H9 (cell line): ENCODE measurements at regions not wholly inside any gene's neighbourhood (a gene's known extent, or its start where the extent isn't known, plus 50 kb on each side); places are given as distances from the start of the nearest gene placed in this dataset.

Source experiments
- DNase-seq: peaks from one replicate; pipeline ENCODE4 v3.0.0-alpha.2; 2017
- H2AFZ ChIP-seq: one replicate; pipeline ENCODE4 v1.6.1; 2013; ENCODE audit warnings: mild to moderate bottlenecking, low read length, control low read depth, moderate library complexity
- H2AK5ac ChIP-seq: 2 replicates; pipeline ENCODE4 v1.6.1; 2013; ENCODE audit warnings: low read length, control low read depth, mixed read lengths; ENCODE audit not compliant: insufficient read length
- H2BK120ac ChIP-seq: one replicate; pipeline ENCODE4 v1.6.1; 2013; ENCODE audit warnings: low read depth, mild to moderate bottlenecking, low read length, control low read depth, inconsistent platforms; ENCODE audit not compliant: poor library complexity, severe bottlenecking
- H2BK12ac ChIP-seq: 2 replicates; pipeline ENCODE4 v1.6.1; 2013; ENCODE audit warnings: low read length, control low read depth, mixed read lengths, low read depth; ENCODE audit not compliant: insufficient read length
- H2BK15ac ChIP-seq: 2 replicates; pipeline ENCODE4 v1.6.1; 2013; ENCODE audit warnings: low read depth, low read length, control low read depth
- H2BK20ac ChIP-seq: one replicate; pipeline ENCODE4 v1.6.1; 2013; ENCODE audit warnings: low read depth, mild to moderate bottlenecking, low read length, control low read depth, inconsistent platforms; ENCODE audit not compliant: poor library complexity, severe bottlenecking
- H2BK5ac ChIP-seq: 2 replicates; pipeline ENCODE4 v1.6.1; 2013; ENCODE audit warnings: low read length, control low read depth, mixed read lengths; ENCODE audit not compliant: insufficient read length
- H3K14ac ChIP-seq: 2 replicates; pipeline ENCODE4 v1.6.1; 2013; ENCODE audit warnings: low read length, control low read depth; ENCODE audit not compliant: insufficient read depth
- H3K18ac ChIP-seq: 2 replicates; pipeline ENCODE4 v1.6.1; 2013; ENCODE audit warnings: low read depth, mild to moderate bottlenecking, mixed read lengths, low read length, control low read depth; ENCODE audit not compliant: insufficient read length
- H3K23ac ChIP-seq: 2 replicates; pipeline ENCODE4 v1.6.1; 2013; ENCODE audit warnings: low read length, control low read depth, mixed read lengths, low read depth; ENCODE audit not compliant: insufficient read length
- H3K23me2 ChIP-seq: 2 replicates; pipeline ENCODE4 v1.6.1; 2013; ENCODE audit warnings: low read depth, mild to moderate bottlenecking, mixed read lengths, low read length, control low read depth; ENCODE audit not compliant: insufficient read length, poor library complexity, severe bottlenecking
- H3K27ac ChIP-seq: 2 replicates; pipeline ENCODE4 v1.5.1; 2013; ENCODE audit warnings: low read length, control low read depth, mixed read lengths, low read depth; ENCODE audit not compliant: insufficient read length
- H3K27me3 ChIP-seq: 2 replicates; pipeline ENCODE4 v1.6.1; 2013; ENCODE audit warnings: low read length, control low read depth, inconsistent platforms; ENCODE audit not compliant: insufficient read depth
- H3K4ac ChIP-seq: 2 replicates; pipeline ENCODE4 v1.6.1; 2013; ENCODE audit warnings: low read depth, mild to moderate bottlenecking, control low read depth, inconsistent platforms, low read length, moderate library complexity
- H3K4me1 ChIP-seq: 2 replicates; pipeline ENCODE4 v1.6.1; 2013; ENCODE audit warnings: low read length, control low read depth, inconsistent platforms; ENCODE audit not compliant: insufficient read depth
- H3K4me2 ChIP-seq: 2 replicates; pipeline ENCODE4 v1.6.1; 2013; ENCODE audit warnings: low read length, control low read depth, mixed read lengths; ENCODE audit not compliant: insufficient read length, insufficient read depth
- H3K56ac ChIP-seq: 2 replicates; pipeline ENCODE4 v1.6.1; 2013; ENCODE audit warnings: low read depth, mild to moderate bottlenecking, mixed read lengths, low read length, control low read depth; ENCODE audit not compliant: insufficient read length
- H3K79me1 ChIP-seq: 2 replicates; pipeline ENCODE4 v1.6.1; 2013; ENCODE audit warnings: low read depth, mild to moderate bottlenecking, moderate library complexity, low read length, control low read depth, inconsistent platforms; ENCODE audit not compliant: insufficient read depth, poor library complexity, severe bottlenecking
- H3K79me2 ChIP-seq: 2 replicates; pipeline ENCODE4 v1.6.1; 2013; ENCODE audit warnings: low read length, control low read depth, inconsistent platforms; ENCODE audit not compliant: insufficient read depth
- H3K9ac ChIP-seq: 2 replicates; pipeline ENCODE4 v1.6.1; 2013; ENCODE audit warnings: low read length, control low read depth, mixed read lengths; ENCODE audit not compliant: insufficient read length; ENCODE audit errors: extremely low read depth
- H3K9me3 ChIP-seq: one replicate; pipeline ENCODE4 v1.6.1; 2013; ENCODE audit warnings: low read depth, low read length, inconsistent platforms; ENCODE audit not compliant: control insufficient read depth
- H3T11ph ChIP-seq: one replicate; pipeline ENCODE4 v1.6.1; 2013; ENCODE audit warnings: mild to moderate bottlenecking, low read length, control low read depth, inconsistent platforms
- H4K20me1 ChIP-seq: one replicate; pipeline ENCODE4 v1.6.1; 2013; ENCODE audit not compliant: control insufficient read depth, insufficient read length, insufficient read depth
- H4K5ac ChIP-seq: 2 replicates; pipeline ENCODE4 v1.6.1; 2013; ENCODE audit warnings: low read depth, mild to moderate bottlenecking, mixed read lengths, low read length, control low read depth; ENCODE audit not compliant: insufficient read length
- H4K8ac ChIP-seq: replicated peaks from 2 replicates; pipeline ENCODE4 v1.6.1; 2013; ENCODE audit warnings: low read length, control low read depth, mixed read lengths, low read depth; ENCODE audit not compliant: insufficient read length
- H4K91ac ChIP-seq: 2 replicates; pipeline ENCODE4 v1.6.1; 2013; ENCODE audit warnings: low read depth, mild to moderate bottlenecking, moderate library complexity, mixed read lengths, low read length, control low read depth; ENCODE audit not compliant: insufficient read length
- H3K27ac Mint-ChIP-seq, 3 experiments: 2 replicates in 2 of 3; 3 replicates in 1 of 3; pipeline ENCODE4 v1.8.0; 2020 to 2021; ENCODE audit warnings: mixed read lengths in 3 of 3, mild to moderate bottlenecking in 1 of 3, moderate library complexity in 1 of 3
- H3K27me3 Mint-ChIP-seq: 2 replicates; pipeline ENCODE4 v1.8.0; 2021; ENCODE audit warnings: low read depth, mild to moderate bottlenecking, moderate library complexity, mixed read lengths
- H3K36me3 Mint-ChIP-seq, 3 experiments: 2 replicates in 2 of 3; 3 replicates in 1 of 3; pipeline ENCODE4 v1.8.0; 2020 to 2021; ENCODE audit warnings: low read depth in 3 of 3, mixed read lengths in 3 of 3; ENCODE audit not compliant: insufficient read depth in 1 of 3
- H3K4me1 Mint-ChIP-seq, 2 experiments: 2 replicates each; pipeline ENCODE4 v1.8.0; 2020; ENCODE audit warnings: mixed read lengths in 2 of 2
- H3K4me3 Mint-ChIP-seq, 2 experiments: 2 replicates in 1 of 2; 3 replicates in 1 of 2; pipeline ENCODE4 v1.8.0; 2020 to 2021; ENCODE audit warnings: mild to moderate bottlenecking in 2 of 2, mixed read lengths in 2 of 2, moderate library complexity in 1 of 2
- H3K9me3 Mint-ChIP-seq, 2 experiments: 2 replicates in 1 of 2; 3 replicates in 1 of 2; pipeline ENCODE4 v1.8.0; 2020; ENCODE audit warnings: mild to moderate bottlenecking in 2 of 2, mixed read lengths in 2 of 2, moderate library complexity in 1 of 2
- CTCF ChIP-seq: fragments of 200-600 bp; sonication (generic); conservative IDR thresholded peaks from 3 replicates; pipeline ENCODE4 v1.8.0; 2021; ENCODE audit warnings: antibody characterized with exemption, mild to moderate bottlenecking
- WGBS: extraction: QIAGEN DNeasy Blood & Tissue Kit; methylation state at CpG from one replicate; pipeline ENCODE4 v1.1.7; 2013; ENCODE audit warnings: missing lambda C conversion rate, low lambda C conversion rate, mixed read lengths; ENCODE audit not compliant: insufficient read length; ENCODE audit errors: extremely low coverage; 5-methylcytosine and 5-hydroxymethylcytosine counted together

DNA sequence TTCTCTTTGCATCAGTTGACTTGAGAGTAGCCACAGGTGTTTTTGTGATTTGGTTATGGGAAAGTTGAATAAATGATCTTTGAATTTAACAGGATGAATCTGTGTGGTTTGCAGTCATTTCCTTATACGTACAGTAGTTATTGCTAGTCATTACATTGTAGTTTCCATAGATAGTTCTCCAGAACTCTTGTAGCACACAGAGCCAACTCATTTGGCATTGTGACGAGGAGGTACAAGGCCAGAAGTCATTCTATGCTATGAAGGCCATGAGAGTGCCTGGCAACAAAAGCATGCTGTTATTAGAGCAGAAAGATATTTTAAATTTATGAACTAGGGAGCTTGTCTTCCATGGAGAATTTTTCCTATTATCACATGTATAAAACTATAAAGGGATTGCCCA, 973.0 kb upstream of the CHAC2 start:
- H3K23me2 ChIP-seq, result no peaks in the 10 kb centered on the region
- Mint-ChIP-seq H3K4me1 (peaks cover 0 to 2% of the 10 kb centered on the region in 2 experiments; a peak in 2 of 4 replicates), H3K9me3 (peaks cover 7 to 11% of the 10 kb centered on the region in 2 experiments)

More for the DNA sequence above, 973.0 kb upstream of the CHAC2 start:
- no peak for DNase-seq
- H4K20me1 ChIP-seq, result no peaks in the 10 kb centered on the region
- no peak overlapping the region for H3K14ac ChIP-seq
- no peak overlapping the region for H4K91ac ChIP-seq
- H3K79me1 ChIP-seq, result no peaks in the 10 kb centered on the region
- no peak overlapping the region for H3K4ac ChIP-seq
- no peak overlapping the region for H2BK20ac ChIP-seq
- H3K4me2 ChIP-seq, result no peak overlapping the region
- H2BK15ac ChIP-seq, result no peak overlapping the region
- H3K4me1 ChIP-seq, result no peaks in the 10 kb centered on the region
- H3K9me3 ChIP-seq, result no peaks in the 10 kb centered on the region
- H2BK12ac ChIP-seq, result no peak overlapping the region
- TF ChIP-seq CTCF, result no peak
- no peaks in the 10 kb centered on the region for H3K27me3 ChIP-seq
- no peak overlapping the region for H3K18ac ChIP-seq
- Mint-ChIP-seq H3K36me3 (no peaks in the 10 kb centered on the region; a peak in 2 of 7 replicates), H3K27ac (no peak overlapping the region), H3K27me3 (no peaks in the 10 kb centered on the region), H3K4me3 (no peak overlapping the region)
- no peaks in the 10 kb centered on the region for H3K79me2 ChIP-seq
- no peak overlapping the region for H3K56ac ChIP-seq
- H4K5ac ChIP-seq, result no peak overlapping the region
- H2AFZ ChIP-seq, result no peak overlapping the region
- no peak overlapping the region for H3K27ac ChIP-seq
- no peak overlapping the region for H3K9ac ChIP-seq
- H2AK5ac ChIP-seq, result no peak overlapping the region
- H3T11ph ChIP-seq, result no peak overlapping the region
- H4K8ac ChIP-seq, result no peak overlapping the region
- no peak overlapping the region for H2BK5ac ChIP-seq
- no CpG with 5 or more reads among the region's 2 CpGs for WGBS
- no peak overlapping the region for H3K23ac ChIP-seq
- H2BK120ac ChIP-seq, result no peak overlapping the region
